GM18909 (cell line): ENCODE measurements at regions not wholly inside any gene's neighbourhood (a gene's known extent, or its start where the extent isn't known, plus 50 kb on each side); places are given as distances from the start of the nearest gene placed in this dataset.
A peak's percentile ranks its signal among the peaks of the same experiment; 100 is the strongest.

Experiments used
- ATAC-seq: cut with Tn5 transposase; IDR thresholded peaks from one replicate; pipeline ENCODE4 v1.9.1; 2021; ENCODE audit warnings: mild to moderate bottlenecking; ENCODE audit not compliant: unreplicated experiment, poor library complexity

- no peak for ATAC-seq
These were observed 76.4 kb downstream of the RHOB start for GRCh38 chr2:20523073-20523798.

- no peak for ATAC-seq
These were observed 76.9 kb downstream of the RHOB start for GRCh38 chr2:20523799-20524187.

- ATAC-seq: peak; percentile 65
These were observed 77.7 kb downstream of the RHOB start for GRCh38 chr2:20524412-20525040.

GRCh38 chr2:20525041-20526035, 78.5 kb downstream of the RHOB start:
- peak; percentile 93 for ATAC-seq

GRCh38 chr2:20526160-20526559, 79.3 kb downstream of the RHOB start:
- no peak for ATAC-seq

GRCh38 chr2:20526708-20527107, 79.8 kb downstream of the RHOB start:
- ATAC-seq: no peak

GRCh38 chr2:20528713-20529112, 81.8 kb downstream of the RHOB start:
- ATAC-seq: no peak

- ATAC-seq: no peak
These were observed 83.6 kb downstream of the RHOB start for GRCh38 chr2:20530520-20530919.

GRCh38 chr2:20531633-20532262, 84.9 kb downstream of the RHOB start:
- ATAC-seq: no peak

GRCh38 chr2:20532634-20533437, 86.0 kb downstream of the RHOB start:
- no peak for ATAC-seq

- ATAC-seq: no peak
These were observed 87.2 kb downstream of the RHOB start for GRCh38 chr2:20533993-20534622.

- no peak for ATAC-seq
These were observed 88.3 kb downstream of the RHOB start for GRCh38 chr2:20534913-20535801.

- ATAC-seq: no peak
These were observed 89.9 kb downstream of the RHOB start for GRCh38 chr2:20536619-20537422.

- no peak for ATAC-seq
These were observed 90.8 kb downstream of the RHOB start for GRCh38 chr2:20537423-20538307.

GRCh38 chr2:20538308-20539132, 91.6 kb downstream of the RHOB start:
- ATAC-seq: no peak
